Activated B cell treated with CpG ODN at 0.5 μM for 24 hours (primary cell): ENCODE measurements at regions not wholly inside any gene's neighbourhood (a gene's known extent, or its start where the extent isn't known, plus 50 kb on each side); places are given as distances from the start of the nearest gene placed in this dataset.

Source experiments
- ATAC-seq: fragments of 200-7000 bp; cut with Tn5 transposase; one replicate; pipeline ENCODE4 v1.10.0; 2021; ENCODE audit warnings: low read depth, mild to moderate bottlenecking, moderate library complexity
- CTCF ChIA-PET: fragments of 350-600 bp; sonication (Branson Sonifier 250); formaldehyde crosslinking; loops from one replicate; lab custom pipeline; 2021; ENCODE audit warnings: antibody characterized with exemption; lab: Charles Lee
- POLR2A ChIA-PET: fragments of 350-600 bp; sonication (Branson Sonifier 250); formaldehyde crosslinking; loops from one replicate; lab custom pipeline; 2021; ENCODE audit warnings: antibody characterized with exemption; lab: Charles Lee
- DNase-seq: peaks from one replicate; pipeline ENCODE4 v3.0.0; 2022
- H3K27ac Mint-ChIP-seq: one replicate; pipeline ENCODE4 v1.8.0; 2020; ENCODE audit warnings: mixed read lengths
- H3K27me3 Mint-ChIP-seq: one replicate; pipeline ENCODE4 v1.8.0; 2021; ENCODE audit warnings: mixed read lengths
- H3K36me3 Mint-ChIP-seq: one replicate; pipeline ENCODE4 v1.8.0; 2021; ENCODE audit warnings: low read depth, mixed read lengths
- H3K4me1 Mint-ChIP-seq: one replicate; pipeline ENCODE4 v1.8.0; 2021; ENCODE audit warnings: mixed read lengths
- H3K4me3 Mint-ChIP-seq: one replicate; pipeline ENCODE4 v1.8.0; 2020; ENCODE audit warnings: mild to moderate bottlenecking, mixed read lengths
- H3K9me3 Mint-ChIP-seq: one replicate; pipeline ENCODE4 v1.8.0; 2020; ENCODE audit warnings: mixed read lengths
- CTCF ChIP-seq: fragments of 200-600 bp; IDR thresholded peaks from one replicate; pipeline ENCODE4 v1.8.0; 2022; ENCODE audit warnings: antibody characterized with exemption, mild to moderate bottlenecking
- intact Hi-C: fragments of 100-400 bp; cut with micrococcal nuclease; formaldehyde crosslinking; loops from one replicate; pipeline ENCODE4 v1.15.1; 2024

DNA sequence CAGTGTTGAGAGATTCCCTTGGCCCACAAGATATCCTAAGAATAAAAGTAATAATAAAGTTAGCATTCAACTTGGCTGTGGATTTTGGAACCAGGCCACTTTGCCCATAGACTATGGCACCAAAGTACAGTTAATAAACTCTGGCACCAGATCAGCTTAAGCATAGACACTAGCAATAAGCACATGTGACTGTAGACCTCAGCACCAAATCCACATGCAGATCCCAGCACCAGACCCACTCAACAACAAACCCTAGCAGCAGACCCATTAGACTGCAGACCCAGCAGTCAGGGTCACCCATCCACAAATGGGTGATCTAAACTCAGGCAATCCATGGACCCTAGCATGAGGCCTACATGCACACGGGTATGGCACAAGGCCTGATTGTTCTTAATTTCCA lies 384.8 kb upstream of the CADM2 start:
- ATAC-seq = no peak

DNA sequence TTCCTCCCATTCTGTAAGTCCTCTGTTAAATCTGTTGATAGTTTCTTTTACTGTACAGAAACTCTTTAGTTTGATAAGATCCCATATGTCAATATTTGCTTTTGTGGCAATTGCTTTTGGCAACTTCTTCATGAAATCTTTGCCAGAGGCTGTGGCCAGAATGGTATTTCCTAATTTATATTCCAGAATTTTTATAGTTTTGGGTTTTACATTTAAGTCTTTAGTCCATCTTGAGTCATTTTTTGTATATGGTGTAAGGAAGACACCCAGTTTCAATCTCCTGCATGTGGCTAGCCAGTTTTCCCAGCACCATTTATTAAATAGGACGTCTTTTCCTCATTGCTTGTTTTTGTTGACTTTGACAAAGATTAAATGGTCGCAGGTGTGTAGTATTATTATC lies 372.4 kb upstream of the CADM2 start:
- Mint-ChIP-seq H3K9me3 (peaks cover 16% of the 10 kb centered on the region), H3K36me3 (no peaks in the 10 kb centered on the region), H3K4me1 (no peaks in the 10 kb centered on the region), H3K27ac (no peak overlapping the region), H3K27me3 (no peaks in the 10 kb centered on the region), H3K4me3 (no peak overlapping the region)
- ATAC-seq (no peak), DNase-seq (no peak)
- POLR2A ChIA-PET = no interaction called here
- CTCF ChIA-PET = no interaction called here
- intact Hi-C loops = no loop called here
- no peak for TF ChIP-seq CTCF

More for the DNA sequence above, 384.8 kb upstream of the CADM2 start:
- no peaks in the 10 kb centered on the region for H3K27me3 Mint-ChIP-seq
- no peaks in the 10 kb centered on the region for H3K36me3 Mint-ChIP-seq
- intact Hi-C loops = no loop called here
- no peak overlapping the region for H3K4me3 Mint-ChIP-seq
- CTCF ChIA-PET = no interaction called here
- H3K4me1 Mint-ChIP-seq = no peaks in the 10 kb centered on the region
- POLR2A ChIA-PET = no interaction called here
- H3K9me3 Mint-ChIP-seq = peaks cover 9% of the 10 kb centered on the region
- TF ChIP-seq CTCF = no peak
- H3K27ac Mint-ChIP-seq = no peak overlapping the region
- no peak for DNase-seq

- DNase-seq = no peak
- no peak overlapping the region for H3K27ac Mint-ChIP-seq
- ATAC-seq = no peak
- ChIA-PET POLR2A (no interaction called here), CTCF (no interaction called here)
- no peak for TF ChIP-seq CTCF
- peaks cover 4% of the 10 kb centered on the region for H3K9me3 Mint-ChIP-seq
- no peak overlapping the region for H3K4me3 Mint-ChIP-seq
- intact Hi-C loops = no loop called here
- H3K36me3 Mint-ChIP-seq = no peaks in the 10 kb centered on the region
- no peaks in the 10 kb centered on the region for H3K27me3 Mint-ChIP-seq
- no peaks in the 10 kb centered on the region for H3K4me1 Mint-ChIP-seq
Observed at GRCh38 chr3:84600703-84601225, 358.0 kb upstream of the CADM2 start.

DNA sequence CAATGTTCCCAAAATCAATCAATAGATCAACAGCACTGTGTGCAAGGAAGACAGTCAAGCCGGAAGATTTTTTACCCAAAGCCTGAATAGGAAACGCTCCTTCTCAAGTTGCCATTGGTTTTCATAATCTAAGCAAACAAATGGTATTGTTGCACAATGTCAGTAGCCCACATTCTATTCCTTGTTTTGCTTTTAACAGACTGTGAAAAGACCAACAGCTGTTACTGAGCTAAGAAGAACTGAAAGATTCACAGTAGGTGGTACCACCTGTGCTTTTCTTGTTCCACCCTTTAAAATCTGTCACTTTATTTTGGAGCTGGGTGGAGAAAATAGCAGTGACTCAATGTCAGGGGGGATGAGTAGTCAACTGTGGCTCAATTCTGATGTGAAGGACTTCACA lies 357.5 kb upstream of the CADM2 start:
- ATAC-seq (no peak), DNase-seq (no peak)
- H3K4me3 Mint-ChIP-seq = no peak overlapping the region
- H3K4me1 Mint-ChIP-seq = no peaks in the 10 kb centered on the region
- ChIA-PET POLR2A (no interaction called here), CTCF (no interaction called here)
- intact Hi-C loops = no loop called here
- no peaks in the 10 kb centered on the region for H3K36me3 Mint-ChIP-seq
- TF ChIP-seq CTCF = no peak
- H3K27me3 Mint-ChIP-seq = no peaks in the 10 kb centered on the region
- peaks cover 4% of the 10 kb centered on the region for H3K9me3 Mint-ChIP-seq
- no peak overlapping the region for H3K27ac Mint-ChIP-seq

GRCh38 chr3:84621823-84622222 lies 337.0 kb upstream of the CADM2 start:
- ATAC-seq (no peak), DNase-seq (no peak)
- TF ChIP-seq CTCF = no peak
- Mint-ChIP-seq H3K9me3 (peaks cover 6% of the 10 kb centered on the region), H3K27me3 (no peaks in the 10 kb centered on the region), H3K4me3 (no peak overlapping the region), H3K4me1 (no peaks in the 10 kb centered on the region), H3K36me3 (no peaks in the 10 kb centered on the region), H3K27ac (no peak overlapping the region)
- ChIA-PET POLR2A (no interaction called here), CTCF (no interaction called here)
- intact Hi-C loops = no loop called here
